ENCODE measurements at regions not wholly inside any gene's neighbourhood (a gene's known extent, or its start where the extent isn't known, plus 50 kb on each side); places are given as distances from the start of the nearest gene placed in this dataset.

- Mint-ChIP-seq H3K27me3 (ENCODE audit: insufficient read depth, low read depth) (peaks cover 2% of the 10 kb centered on the region), H3K4me1 (peaks cover 2% of the 10 kb centered on the region), H3K4me3 (no peak overlapping the region), H3K36me3 (no peaks in the 10 kb centered on the region), H3K27ac (no peak overlapping the region), H3K9me3 (no peaks in the 10 kb centered on the region)
- DNase-seq (ENCODE audit: low spot score), result peak; percentile 31
- no peaks in the 10 kb centered on the region for H3K4me1 ChIP-seq
- no peaks in the 10 kb centered on the region for H3F3A ChIP-seq (ENCODE audit: low read depth)
- H3K79me2 ChIP-seq (ENCODE audit: low read depth), result no peaks in the 10 kb centered on the region
- peak overlapping the region; percentile 13 for H2AFZ ChIP-seq (replicated peaks)
- no peaks in the 10 kb centered on the region for H3K36me3 ChIP-seq
- H3K9me3 ChIP-seq (ENCODE audit: low read depth), result no peaks in the 10 kb centered on the region
- no peak overlapping the region for H3K27ac ChIP-seq
- no peak overlapping the region for H3K9ac ChIP-seq
- H3K27me3 ChIP-seq, result no peaks in the 10 kb centered on the region
- no peak overlapping the region for H3K4me2 ChIP-seq
- TF ChIP-seq EZH2 (IDR thresholded peaks at IDR 0.05) (no peak), EZH2phosphoT487 (IDR thresholded peaks at IDR 0.05) (no peak), CTCF (IDR thresholded peaks at IDR 0.05) (no peak)
- no peak overlapping the region for H3K4me3 ChIP-seq
- no peaks in the 10 kb centered on the region for H4K20me1 ChIP-seq (ENCODE audit: low read depth)
These were observed 61.1 kb upstream of the HMGB1 start for GRCh38 chr13:30526612-30527495.

GRCh38 chr13:30529085-30529834, 63.5 kb upstream of the HMGB1 start:
- Mint-ChIP-seq H3K4me1 (peaks cover 2% of the 10 kb centered on the region), H3K27me3 (ENCODE audit: insufficient read depth, low read depth) (peaks cover 2% of the 10 kb centered on the region), H3K4me3 (no peak overlapping the region), H3K36me3 (no peaks in the 10 kb centered on the region), H3K9me3 (no peaks in the 10 kb centered on the region), H3K27ac (no peak overlapping the region)
- Histone ChIP-seq H3K4me2 (no peak overlapping the region), H3K4me3 (no peak overlapping the region), H3K9me3 (ENCODE audit: low read depth) (no peaks in the 10 kb centered on the region), H3K9ac (no peak overlapping the region), H4K20me1 (ENCODE audit: low read depth) (no peaks in the 10 kb centered on the region), H2AFZ (replicated peaks) (no peak overlapping the region), H3K27ac (no peak overlapping the region), H3K79me2 (ENCODE audit: low read depth) (no peaks in the 10 kb centered on the region), H3K4me1 (no peaks in the 10 kb centered on the region), H3K36me3 (no peaks in the 10 kb centered on the region), H3F3A (ENCODE audit: low read depth) (no peaks in the 10 kb centered on the region), H3K27me3 (no peaks in the 10 kb centered on the region)
- TF ChIP-seq CTCF (IDR thresholded peaks at IDR 0.05), result no peak
- no peak for TF ChIP-seq EZH2phosphoT487 (IDR thresholded peaks at IDR 0.05)
- no peak for TF ChIP-seq EZH2 (IDR thresholded peaks at IDR 0.05)
- no peak for DNase-seq (ENCODE audit: low spot score)

- no peaks in the 10 kb centered on the region for H4K20me1 ChIP-seq (ENCODE audit: low read depth)
- H3K36me3 ChIP-seq, result no peaks in the 10 kb centered on the region
- no peaks in the 10 kb centered on the region for H3K36me3 Mint-ChIP-seq
- DNase-seq (ENCODE audit: low spot score), result no peak
- no peak overlapping the region for H3K4me3 Mint-ChIP-seq
- H3K4me1 ChIP-seq, result no peaks in the 10 kb centered on the region
- H3K4me1 Mint-ChIP-seq, result no peaks in the 10 kb centered on the region
- no peak for TF ChIP-seq EZH2phosphoT487 (IDR thresholded peaks at IDR 0.05)
- TF ChIP-seq CTCF (IDR thresholded peaks at IDR 0.05), result no peak
- TF ChIP-seq EZH2 (IDR thresholded peaks at IDR 0.05), result no peak
- H3K4me3 ChIP-seq, result no peak overlapping the region
- no peaks in the 10 kb centered on the region for H3K79me2 ChIP-seq (ENCODE audit: low read depth)
- H3F3A ChIP-seq (ENCODE audit: low read depth), result no peaks in the 10 kb centered on the region
- H2AFZ ChIP-seq (replicated peaks), result no peak overlapping the region
- H3K9ac ChIP-seq, result no peak overlapping the region
- H3K9me3 ChIP-seq (ENCODE audit: low read depth), result no peaks in the 10 kb centered on the region
- H3K4me2 ChIP-seq, result no peak overlapping the region
- H3K27me3 ChIP-seq, result no peaks in the 10 kb centered on the region
- no peak overlapping the region for H3K27ac ChIP-seq
- H3K27ac Mint-ChIP-seq, result no peak overlapping the region
- H3K27me3 Mint-ChIP-seq (ENCODE audit: insufficient read depth, low read depth), result no peaks in the 10 kb centered on the region
- H3K9me3 Mint-ChIP-seq, result no peaks in the 10 kb centered on the region
These were observed 69.3 kb upstream of the HMGB1 start for GRCh38 chr13:30535046-30535445.

All from neural progenitor cell (in vitro differentiated cells).